ENCODE measurements at regions not wholly inside any gene's neighbourhood (a gene's known extent, or its start where the extent isn't known, plus 50 kb on each side); places are given as distances from the start of the nearest gene placed in this dataset.

- TF ChIP-seq GATA2 (IDR thresholded peaks at IDR 0.05; ENCODE audit: low read depth, low read length): no peak
- TF ChIP-seq GATA3 (IDR thresholded peaks at IDR 0.05; ENCODE audit: low read depth, low read length): no peak
Measured at GRCh38 chr13:63700350-63700749, 2284.7 kb upstream of the PCDH20 start.
